Dermis microvascular lymphatic vessel endothelial cell (primary cell): ENCODE measurements at regions not wholly inside any gene's neighbourhood (a gene's known extent, or its start where the extent isn't known, plus 50 kb on each side); places are given as distances from the start of the nearest gene placed in this dataset.
A peak's percentile ranks its signal among the peaks of the same experiment; 100 is the strongest.

ENCODE experiments used
- DNase-seq, 2 donors: peaks; one replicate each; pipeline versions ENCODE4 v3.0.0 to v3.0.0-alpha.2; 2010; ENCODE audit warnings: low read depth in 2 of 2

DNA sequence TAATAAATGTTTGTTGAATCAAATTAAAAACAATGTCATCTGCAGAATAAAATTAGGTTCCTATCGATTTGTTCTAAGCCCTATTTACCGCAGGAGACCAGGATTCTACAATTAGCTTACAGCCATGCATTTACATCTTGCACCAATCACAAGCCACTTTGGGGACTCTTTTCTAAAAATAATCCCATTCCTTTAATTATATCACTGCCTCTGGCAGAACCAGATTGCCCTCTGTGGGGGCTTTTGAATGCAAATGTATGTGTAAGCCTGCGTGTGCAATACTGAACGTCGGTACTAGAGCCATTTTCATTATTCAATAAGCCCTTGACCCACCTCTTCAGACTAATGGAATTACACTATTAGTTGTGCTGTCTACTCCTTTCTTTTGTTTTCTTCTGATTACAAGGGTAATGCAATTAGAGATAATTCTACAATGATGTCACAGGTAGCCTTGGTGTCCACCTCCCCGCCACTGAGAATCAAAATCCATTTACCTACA lies 391.3 kb upstream of the XYLT1 start:
- DNase-seq: no peak

GRCh38 chr16:17858061-17858460 lies 387.3 kb upstream of the XYLT1 start:
- no peak for DNase-seq

DNA sequence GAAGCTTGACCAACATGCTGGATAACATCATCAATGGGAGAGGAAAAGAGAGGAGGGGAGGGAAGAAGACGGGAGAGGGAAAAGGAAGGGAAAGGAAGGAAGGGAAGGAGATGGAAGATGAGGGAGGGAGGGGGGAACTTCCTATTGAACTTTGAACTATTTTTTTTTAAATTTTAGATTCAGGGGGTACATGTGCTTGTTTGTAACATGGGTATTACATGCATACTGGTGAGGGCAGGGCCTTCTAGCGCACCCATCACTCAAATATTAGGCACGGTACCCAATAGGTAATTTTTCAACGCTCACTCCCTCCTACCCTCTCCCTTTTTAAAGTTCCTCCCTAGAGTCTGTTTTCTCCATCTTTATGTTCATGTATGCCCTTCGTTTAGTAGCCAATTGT lies 383.2 kb upstream of the XYLT1 start:
- no peak for DNase-seq

DNA sequence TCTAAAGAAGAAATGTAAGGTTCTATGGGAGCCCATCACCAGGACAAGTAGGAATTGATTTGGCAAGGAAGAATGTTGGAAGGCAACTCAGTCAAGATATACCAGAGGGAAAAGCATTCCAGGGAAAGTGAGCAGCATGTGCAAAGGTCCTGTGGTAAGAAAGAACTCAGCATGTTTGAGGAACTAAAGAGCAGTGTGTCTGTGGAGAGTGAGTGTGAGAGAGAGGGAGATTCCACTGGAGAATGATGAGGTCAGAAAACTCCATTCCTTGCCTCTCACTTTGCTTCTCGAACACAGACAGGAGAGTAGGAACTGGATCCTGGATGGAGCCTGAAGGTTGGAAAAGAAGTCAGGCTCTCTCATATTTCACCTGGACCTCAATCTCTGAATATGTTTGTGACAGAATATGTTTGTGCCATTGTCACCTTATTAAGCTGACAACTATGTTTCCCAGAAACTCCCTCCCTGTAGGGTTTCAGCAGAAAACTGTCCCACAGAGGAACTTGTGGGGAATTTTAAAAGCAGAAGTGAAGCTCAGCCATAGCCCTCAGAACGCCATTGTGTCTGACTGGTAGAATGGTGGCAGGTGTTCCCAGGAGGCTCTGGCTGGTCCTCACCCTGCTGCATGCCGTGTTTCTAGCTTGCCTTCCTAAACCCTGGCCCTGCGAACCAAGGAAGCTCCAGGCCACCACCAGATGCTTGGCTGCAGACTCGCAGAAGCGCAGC lies 382.4 kb upstream of the XYLT1 start:
- DNase-seq: no peak

DNA sequence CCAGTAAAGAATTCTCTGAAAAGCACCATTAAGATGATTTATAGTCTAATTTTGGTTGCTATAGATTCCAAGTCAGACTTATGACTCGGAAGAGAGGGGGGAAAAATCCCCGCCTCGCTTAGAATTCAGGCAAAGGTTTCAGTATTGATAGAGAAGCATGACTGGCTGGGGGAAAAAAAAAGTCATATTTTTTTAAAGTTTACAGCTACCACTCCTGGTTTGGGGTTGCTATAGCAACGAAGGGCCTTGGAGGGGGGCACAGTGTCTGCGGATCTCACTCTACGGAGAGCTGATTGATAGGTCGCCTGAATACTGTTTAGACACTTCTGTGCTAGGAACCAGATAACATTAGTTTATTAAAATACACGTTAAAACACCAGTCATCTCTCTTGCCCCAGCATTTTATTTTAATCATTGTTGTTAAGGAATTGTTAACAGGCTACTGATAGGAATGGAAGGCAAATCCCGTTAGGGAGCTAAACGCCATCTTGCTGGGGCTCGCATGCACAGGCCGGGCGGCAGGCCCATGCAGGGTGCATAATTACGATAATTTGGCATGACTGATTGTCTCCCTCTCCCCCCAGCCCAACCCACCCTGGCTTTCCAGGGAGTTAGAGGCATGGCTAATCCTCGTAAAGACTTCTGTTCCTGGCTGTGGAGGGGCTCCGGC lies 380.0 kb upstream of the XYLT1 start:
- DNase-seq: no peak

- DNase-seq: no peak
Observed at GRCh38 chr16:17847234-17847795, 376.6 kb upstream of the XYLT1 start.

- DNase-seq: no peak
Observed at GRCh38 chr16:17846030-17846429, 375.3 kb upstream of the XYLT1 start.

- no peak for DNase-seq
Observed at GRCh38 chr16:17845031-17845430, 374.3 kb upstream of the XYLT1 start.

DNA sequence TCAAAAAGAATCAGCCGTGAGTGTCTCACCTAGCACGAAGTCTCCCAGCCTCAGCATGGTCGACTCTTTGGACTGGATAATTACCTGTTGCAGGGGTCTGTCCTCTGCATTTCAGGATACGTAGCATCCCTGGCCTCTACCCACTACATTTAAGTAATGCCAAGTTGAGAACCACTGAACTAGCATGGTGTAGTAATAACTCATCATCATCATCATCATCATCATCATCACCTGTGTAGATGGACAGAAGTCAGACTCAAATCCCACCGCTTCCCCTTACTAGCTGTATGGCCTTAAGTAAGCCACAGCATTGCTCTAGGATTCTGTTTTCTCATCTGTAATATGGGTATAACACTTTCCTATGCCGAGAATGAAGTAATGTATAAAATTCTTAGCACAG lies 373.1 kb upstream of the XYLT1 start:
- DNase-seq: no peak

DNA sequence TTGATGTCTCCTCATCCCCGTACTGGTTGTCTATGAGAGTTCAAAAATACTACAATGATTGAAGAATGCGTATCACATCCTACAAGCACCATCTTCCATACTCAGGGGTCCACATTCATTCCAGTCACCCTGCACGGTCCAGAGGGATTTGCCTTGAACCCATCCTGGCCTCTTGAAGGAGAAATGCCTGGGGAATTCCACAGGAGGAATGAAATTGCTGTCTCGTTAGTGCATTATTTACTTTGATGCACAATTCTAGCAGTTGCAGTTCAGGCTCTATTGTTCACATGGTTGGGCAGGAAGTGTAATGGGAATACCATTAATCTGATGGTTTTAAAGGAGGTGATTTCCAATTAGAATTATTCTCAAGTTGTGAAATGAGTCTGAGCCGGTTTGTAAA lies 369.1 kb upstream of the XYLT1 start:
- no peak for DNase-seq

GRCh38 chr16:17839272-17839671 lies 368.5 kb upstream of the XYLT1 start:
- DNase-seq: no peak

GRCh38 chr16:17836868-17837602 lies 366.3 kb upstream of the XYLT1 start:
- no peak for DNase-seq

DNA sequence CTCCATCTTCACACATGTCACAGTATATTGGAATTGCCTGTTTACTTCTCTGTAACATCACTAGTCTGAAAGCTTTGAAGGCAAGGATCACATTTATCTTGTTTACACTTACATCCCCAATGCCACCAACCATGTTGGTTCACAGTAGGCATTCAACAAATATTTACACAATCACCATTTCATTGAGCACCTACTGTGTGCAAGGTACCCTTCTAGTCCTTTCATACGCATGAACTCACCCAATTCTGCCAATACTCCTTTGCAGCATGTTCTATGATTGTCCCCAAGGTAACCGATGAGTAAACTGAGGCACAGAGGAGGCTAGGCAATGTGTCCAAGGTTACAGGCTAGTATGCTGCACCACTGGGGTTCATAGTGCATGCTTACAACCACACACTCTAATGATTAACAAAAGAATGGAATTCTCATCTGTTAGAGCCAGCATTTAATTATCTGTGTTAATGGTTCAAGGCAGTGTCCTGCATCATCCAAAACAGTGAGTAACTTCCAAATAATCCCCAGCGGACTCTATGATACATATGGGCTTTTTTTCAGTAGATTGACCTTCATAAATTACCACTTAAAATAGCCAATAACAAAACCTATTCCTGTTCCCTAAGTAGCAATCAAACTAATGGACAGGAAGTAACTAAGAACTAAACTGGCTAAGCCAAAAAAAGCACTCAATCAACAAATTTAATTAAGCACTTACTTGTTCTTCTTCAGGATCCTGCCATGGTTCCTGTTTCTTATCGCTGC lies 364.5 kb upstream of the XYLT1 start:
- DNase-seq: no peak

DNA sequence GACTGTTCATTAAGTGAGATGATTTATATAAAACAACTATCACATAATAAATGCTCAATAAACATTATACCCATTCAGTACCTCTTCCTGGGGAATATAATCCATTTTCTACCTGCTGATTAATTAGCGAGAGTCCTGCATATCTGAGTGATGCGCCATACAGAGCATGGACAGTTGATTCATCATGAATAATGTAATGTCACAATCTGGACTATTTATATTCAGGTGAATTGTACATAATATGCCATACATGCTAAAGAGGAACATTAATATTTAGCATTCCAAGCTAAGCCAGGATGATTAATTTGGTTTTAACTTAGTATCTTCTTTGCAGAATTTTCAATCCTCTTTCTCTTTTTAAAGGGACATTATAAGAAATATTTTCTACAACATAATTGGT lies 362.0 kb upstream of the XYLT1 start:
- no peak for DNase-seq

- DNase-seq: no peak
Observed at GRCh38 chr16:17831330-17831729, 360.6 kb upstream of the XYLT1 start.

- no peak for DNase-seq
Observed at GRCh38 chr16:17830651-17831050, 359.9 kb upstream of the XYLT1 start.

DNA sequence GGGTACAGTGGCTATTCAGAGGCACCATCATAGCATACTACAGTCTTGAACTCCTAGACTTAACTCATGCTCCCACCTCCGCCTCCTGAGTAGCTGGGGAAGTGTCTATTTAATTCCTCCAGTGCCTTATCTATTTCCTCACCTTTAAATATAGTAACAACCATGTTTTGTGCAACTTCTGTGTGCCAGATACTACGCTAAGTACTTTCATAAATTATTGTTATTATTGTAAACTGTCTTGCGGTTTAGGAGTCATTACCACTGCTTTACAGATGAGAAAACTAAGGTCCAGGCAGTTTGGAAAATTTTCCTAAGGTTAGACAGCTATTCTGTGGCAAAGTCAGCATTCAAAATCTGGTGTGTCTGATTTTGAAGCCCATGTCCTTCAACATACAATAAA lies 359.1 kb upstream of the XYLT1 start:
- no peak for DNase-seq

DNA sequence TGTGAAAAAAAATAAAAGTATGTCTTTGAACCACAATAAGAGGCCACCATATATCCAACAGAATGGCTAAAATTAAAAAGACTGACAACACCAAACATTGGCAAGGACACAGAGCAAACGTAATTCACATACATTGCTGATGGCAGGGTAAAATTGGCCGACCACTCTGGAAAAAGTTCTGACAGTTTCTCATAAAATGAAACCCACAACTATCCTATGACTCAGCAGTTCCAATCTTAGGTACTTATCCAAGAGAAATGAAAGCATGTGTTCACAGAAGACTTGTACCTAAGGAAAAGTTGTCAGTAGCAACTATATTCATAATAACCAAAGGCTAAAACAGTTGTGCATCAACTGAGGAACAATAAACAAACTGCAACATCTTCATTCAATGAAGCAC lies 357.3 kb upstream of the XYLT1 start:
- peak in 1 of 2 donors; percentile 10 for DNase-seq

- no peak for DNase-seq
Observed at GRCh38 chr16:17827313-17827712, 356.6 kb upstream of the XYLT1 start.

DNA sequence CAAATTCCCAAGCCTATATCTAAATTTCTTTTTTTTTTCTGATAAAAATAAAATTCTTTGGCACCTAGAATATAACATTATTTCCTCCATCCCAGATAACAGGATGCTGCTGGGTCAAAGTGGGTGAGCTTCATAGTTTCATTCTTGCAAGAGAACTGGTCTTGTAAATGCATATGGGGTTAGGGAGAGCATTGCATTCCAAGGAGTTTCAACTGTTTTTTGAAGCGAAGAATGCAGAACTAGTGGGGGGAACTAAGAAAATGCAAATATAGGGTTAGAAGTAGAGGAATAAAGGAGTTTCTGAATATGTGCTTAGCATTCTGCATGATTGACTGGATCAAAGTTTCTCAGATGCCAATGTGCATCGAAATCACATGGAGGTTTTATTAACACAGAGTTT lies 347.2 kb upstream of the XYLT1 start:
- no peak for DNase-seq

- DNase-seq: no peak
Observed at GRCh38 chr16:17817260-17817659, 346.5 kb upstream of the XYLT1 start.

GRCh38 chr16:17812771-17813170 lies 342.0 kb upstream of the XYLT1 start:
- no peak for DNase-seq
